ENCODE measurements at regions not wholly inside any gene's neighbourhood (a gene's known extent, or its start where the extent isn't known, plus 50 kb on each side); places are given as distances from the start of the nearest gene placed in this dataset.

GRCh38 chr7:22895140-22895827, 72.6 kb upstream of the TOMM7 start:
- FAIRE-seq (no peak), DNase-seq (ENCODE audit: low read depth, low spot score) (no peak)
- Histone ChIP-seq H3K4me3 (ENCODE audit: control insufficient read depth in 2 of 3, extremely low read depth in 1 of 3, insufficient read depth in 2 of 3, low read depth in 1 of 3, low read length in 3 of 3) (no peak overlapping the region), H3K9me1 (ENCODE audit: control insufficient read depth, extremely low read depth, insufficient read depth, low read length) (no peaks in the 10 kb centered on the region), H3K4me2 (ENCODE audit: control insufficient read depth, extremely low read depth, insufficient read depth, low read depth, low read length) (no peak overlapping the region), H3K9ac (ENCODE audit: control insufficient read depth, extremely low read depth, insufficient read depth, low read length) (no peak overlapping the region), H3K27ac (ENCODE audit: control insufficient read depth, insufficient read depth, low read length) (no peak overlapping the region), H3K4me1 (ENCODE audit: control insufficient read depth, extremely low read depth, insufficient read depth, low read length) (no peaks in the 10 kb centered on the region), H3K36me3 (ENCODE audit: control insufficient read depth in 2 of 2, extremely low read depth in 1 of 2, insufficient read depth in 2 of 2, low read length in 2 of 2) (no peaks in the 10 kb centered on the region), H4K20me1 (ENCODE audit: control insufficient read depth, extremely low read depth, insufficient read depth, low read length) (no peaks in the 10 kb centered on the region), H3K27me3 (ENCODE audit: control insufficient read depth, extremely low read depth, insufficient read depth, low read length) (no peaks in the 10 kb centered on the region), H3K79me2 (ENCODE audit: control insufficient read depth, insufficient read depth, low read length) (no peaks in the 10 kb centered on the region), H3K9me3 (ENCODE audit: control insufficient read depth, low read depth, low read length) (no peaks in the 10 kb centered on the region), H2AFZ (ENCODE audit: control insufficient read depth, low read length) (no peak overlapping the region)
- dilution Hi-C loops (cut with MboI; ENCODE audit: extremely low pct_ligation_motif_present, low sequenced_read_pairs) = no loop called here
- TF ChIP-seq CTCF (optimal IDR thresholded peaks at IDR 0.05 in 1 of 3, IDR thresholded peaks at IDR 0.05 in 1 of 3, conservative IDR thresholded peaks at IDR 0.05 in 1 of 3; ENCODE audit: extremely low read depth in 1 of 3, insufficient read depth in 2 of 3, low read length in 3 of 3) (no peak), EZH2 (IDR thresholded peaks at IDR 0.05; ENCODE audit: low read length) (no peak)

GRCh38 chr7:22894546-22894945, 71.9 kb upstream of the TOMM7 start:
- no peaks in the 10 kb centered on the region for H3K79me2 ChIP-seq (ENCODE audit: control insufficient read depth, insufficient read depth, low read length)
- no peak overlapping the region for H3K4me3 ChIP-seq (ENCODE audit: control insufficient read depth in 2 of 3, extremely low read depth in 1 of 3, insufficient read depth in 2 of 3, low read depth in 1 of 3, low read length in 3 of 3)
- H3K36me3 ChIP-seq (ENCODE audit: control insufficient read depth in 2 of 2, extremely low read depth in 1 of 2, insufficient read depth in 2 of 2, low read length in 2 of 2) = no peaks in the 10 kb centered on the region
- H3K9ac ChIP-seq (ENCODE audit: control insufficient read depth, extremely low read depth, insufficient read depth, low read length) = no peak overlapping the region
- H3K9me1 ChIP-seq (ENCODE audit: control insufficient read depth, extremely low read depth, insufficient read depth, low read length) = no peaks in the 10 kb centered on the region
- H3K27ac ChIP-seq (ENCODE audit: control insufficient read depth, insufficient read depth, low read length) = no peak overlapping the region
- FAIRE-seq (no peak), DNase-seq (ENCODE audit: low read depth, low spot score) (no peak)
- H3K4me1 ChIP-seq (ENCODE audit: control insufficient read depth, extremely low read depth, insufficient read depth, low read length) = no peaks in the 10 kb centered on the region
- TF ChIP-seq CTCF (optimal IDR thresholded peaks at IDR 0.05 in 1 of 3, IDR thresholded peaks at IDR 0.05 in 1 of 3, conservative IDR thresholded peaks at IDR 0.05 in 1 of 3; ENCODE audit: extremely low read depth in 1 of 3, insufficient read depth in 2 of 3, low read length in 3 of 3) (no peak), EZH2 (IDR thresholded peaks at IDR 0.05; ENCODE audit: low read length) (no peak)
- dilution Hi-C loops (cut with MboI; ENCODE audit: extremely low pct_ligation_motif_present, low sequenced_read_pairs) = no loop called here
- no peaks in the 10 kb centered on the region for H4K20me1 ChIP-seq (ENCODE audit: control insufficient read depth, extremely low read depth, insufficient read depth, low read length)
- no peak overlapping the region for H3K4me2 ChIP-seq (ENCODE audit: control insufficient read depth, extremely low read depth, insufficient read depth, low read depth, low read length)
- H3K9me3 ChIP-seq (ENCODE audit: control insufficient read depth, low read depth, low read length) = no peaks in the 10 kb centered on the region
- H3K27me3 ChIP-seq (ENCODE audit: control insufficient read depth, extremely low read depth, insufficient read depth, low read length) = no peaks in the 10 kb centered on the region
- no peak overlapping the region for H2AFZ ChIP-seq (ENCODE audit: control insufficient read depth, low read length)
